CD14-positive monocyte (primary cell): ENCODE measurements at regions not wholly inside any gene's neighbourhood (a gene's known extent, or its start where the extent isn't known, plus 50 kb on each side); places are given as distances from the start of the nearest gene placed in this dataset.

Experiments
- DNase-seq, 3 donors: peaks; one replicate each; pipeline ENCODE4 v3.0.0-alpha.2; 2011 to 2022
- H2AFZ ChIP-seq: 2 replicates; pipeline ENCODE4 v1.6.0; 2012; ENCODE audit warnings: mild to moderate bottlenecking, low read depth, low read length, inconsistent platforms; ENCODE audit not compliant: insufficient read depth, poor library complexity, severe bottlenecking
- H3K27ac ChIP-seq, 2 donors: 1 replicate in 1 of 2; 2 replicates in 1 of 2; pipeline ENCODE4 v1.5.1; 2012 to 2013; ENCODE audit warnings: low read length in 2 of 2, control low read depth in 1 of 2, inconsistent platforms in 1 of 2, low read depth in 1 of 2, mild to moderate bottlenecking in 1 of 2
- H3K27me3 ChIP-seq, 2 donors: one replicate each; pipeline versions ENCODE4 v1.6.0 to v1.6.1; 2011 to 2013; ENCODE audit warnings: low read length in 2 of 2; ENCODE audit not compliant: control insufficient read depth in 2 of 2, insufficient read depth in 2 of 2
- H3K36me3 ChIP-seq, 2 donors: replicated peaks in 1 of 2; 1 replicate in 1 of 2; 2 replicates in 1 of 2; pipeline versions ENCODE4 v1.5.1 to v1.6.1; 2012 to 2013; ENCODE audit warnings: low read length in 2 of 2, control low read depth in 1 of 2, inconsistent platforms in 1 of 2, mild to moderate bottlenecking in 1 of 2; ENCODE audit not compliant: insufficient read depth in 2 of 2, control insufficient read depth in 1 of 2
- H3K4me1 ChIP-seq, 2 donors: 1 replicate in 1 of 2; 2 replicates in 1 of 2; pipeline versions ENCODE4 v1.5.1 to v1.6.1; 2012 to 2013; ENCODE audit warnings: low read length in 2 of 2, control low read depth in 1 of 2, inconsistent platforms in 1 of 2, mild to moderate bottlenecking in 1 of 2, moderate library complexity in 1 of 2; ENCODE audit not compliant: insufficient read depth in 2 of 2, control insufficient read depth in 1 of 2
- H3K4me2 ChIP-seq: replicated peaks from 2 replicates; pipeline ENCODE3; 2012; ENCODE audit warnings: low read length, moderate library complexity, mild to moderate bottlenecking; ENCODE audit not compliant: poor library complexity, severe bottlenecking; ENCODE audit errors: extremely low read depth
- H3K4me3 ChIP-seq, 3 experiments: fragments of 200-600 bp in 1 of 3; sonication (generic) in 1 of 3; replicated peaks in 1 of 3; 1 replicate in 2 of 3; 2 replicates in 1 of 3; pipeline ENCODE4 v1.5.1; 2011 to 2013; ENCODE audit warnings: low read length in 3 of 3, mild to moderate bottlenecking in 3 of 3, control low read depth in 2 of 3, low read depth in 2 of 3, inconsistent platforms in 1 of 3, moderate library complexity in 1 of 3
- H3K79me2 ChIP-seq: 2 replicates; pipeline ENCODE4 v1.6.0; 2012; ENCODE audit warnings: mild to moderate bottlenecking, control low read depth, inconsistent platforms, low read length, moderate library complexity; ENCODE audit not compliant: insufficient read depth
- H3K9ac ChIP-seq: 2 replicates; pipeline ENCODE4 v1.6.0; 2017; ENCODE audit warnings: low read length, mild to moderate bottlenecking; ENCODE audit not compliant: insufficient read depth, poor library complexity, severe bottlenecking
- H3K9me3 ChIP-seq, 2 donors: replicated peaks in 1 of 2; 1 replicate in 1 of 2; 2 replicates in 1 of 2; pipeline versions ENCODE4 v1.5.1 to v1.6.1; 2012 to 2013; ENCODE audit warnings: low read length in 2 of 2, control low read depth in 1 of 2; ENCODE audit not compliant: control insufficient read depth in 1 of 2, insufficient read depth in 1 of 2
- H4K20me1 ChIP-seq: 2 replicates; pipeline ENCODE4 v1.6.0; 2012; ENCODE audit warnings: mild to moderate bottlenecking, low read length, control low read depth, moderate library complexity; ENCODE audit not compliant: insufficient read depth
- H3K27ac Mint-ChIP-seq, 7 donors: one replicate each; pipeline ENCODE4 v1.8.0; 2020; ENCODE audit warnings: mild to moderate bottlenecking in 7 of 7, mixed read lengths in 7 of 7, moderate library complexity in 6 of 7, inconsistent platforms in 2 of 7
- H3K27me3 Mint-ChIP-seq, 3 donors: one replicate each; pipeline ENCODE4 v1.8.0; 2021 to 2022; ENCODE audit warnings: low read depth in 3 of 3, mild to moderate bottlenecking in 3 of 3, mixed read lengths in 3 of 3, moderate library complexity in 3 of 3, inconsistent platforms in 1 of 3
- H3K36me3 Mint-ChIP-seq, 2 donors: one replicate each; pipeline ENCODE4 v1.8.0; 2020; ENCODE audit warnings: mixed read lengths in 2 of 2, inconsistent platforms in 1 of 2, mild to moderate bottlenecking in 1 of 2
- H3K4me1 Mint-ChIP-seq: one replicate; pipeline ENCODE4 v1.8.0; 2020; ENCODE audit warnings: mild to moderate bottlenecking, mixed read lengths
- H3K4me3 Mint-ChIP-seq, 2 donors: one replicate each; pipeline ENCODE4 v1.8.0; 2020; ENCODE audit warnings: mild to moderate bottlenecking in 2 of 2, mixed read lengths in 2 of 2, moderate library complexity in 1 of 2
- H3K9me3 Mint-ChIP-seq, 7 donors: one replicate each; pipeline ENCODE4 v1.8.0; 2020 to 2022; ENCODE audit warnings: mixed read lengths in 7 of 7, mild to moderate bottlenecking in 6 of 7, moderate library complexity in 6 of 7, inconsistent platforms in 2 of 7
- WGBS: methylation state at CpG from one replicate; pipeline ENCODE4 v1.1.5; 2013; ENCODE audit warnings: missing lambda C conversion rate; ENCODE audit not compliant: insufficient coverage; 5-methylcytosine and 5-hydroxymethylcytosine counted together
- intact Hi-C, 2 donors: fragments of 100-400 bp; cut with micrococcal nuclease; formaldehyde crosslinking; loops; one replicate each; pipeline versions ENCODE4 v1.15.0 to v1.15.1; 2023
- TF ChIP-seq, protein P1 (sequence below): fragments of 200-600 bp; IDR thresholded peaks from one replicate; pipeline ENCODE4 v1.8.0; 2022; ENCODE audit warnings: antibody characterized with exemption, mild to moderate bottlenecking

GRCh38 chr1:194295685-194296084, 1109.3 kb upstream of the B3GALT2 start:
- no peak overlapping the region for H3K27ac ChIP-seq
- Mint-ChIP-seq H3K9me3 (no peaks in the 10 kb centered on the region), H3K36me3 (no peaks in the 10 kb centered on the region), H3K4me3 (no peak overlapping the region), H3K4me1 (peaks cover 2% of the 10 kb centered on the region), H3K27me3 (peaks cover 0 to 2% (median 1%) of the 10 kb centered on the region in 3 donors), H3K27ac (no peak overlapping the region)
- H3K36me3 ChIP-seq = no peaks in the 10 kb centered on the region
- no peak overlapping the region for H3K9ac ChIP-seq
- intact Hi-C loops = loop anchor here in 1 of 2 donors (5.0 to 10.0 kb wide), 2 partner anchors 888 to 1111 kb away; partner anchors contain the start of gene B3GALT2
- no peaks in the 10 kb centered on the region for H4K20me1 ChIP-seq
- TF ChIP-seq, protein P1, sequence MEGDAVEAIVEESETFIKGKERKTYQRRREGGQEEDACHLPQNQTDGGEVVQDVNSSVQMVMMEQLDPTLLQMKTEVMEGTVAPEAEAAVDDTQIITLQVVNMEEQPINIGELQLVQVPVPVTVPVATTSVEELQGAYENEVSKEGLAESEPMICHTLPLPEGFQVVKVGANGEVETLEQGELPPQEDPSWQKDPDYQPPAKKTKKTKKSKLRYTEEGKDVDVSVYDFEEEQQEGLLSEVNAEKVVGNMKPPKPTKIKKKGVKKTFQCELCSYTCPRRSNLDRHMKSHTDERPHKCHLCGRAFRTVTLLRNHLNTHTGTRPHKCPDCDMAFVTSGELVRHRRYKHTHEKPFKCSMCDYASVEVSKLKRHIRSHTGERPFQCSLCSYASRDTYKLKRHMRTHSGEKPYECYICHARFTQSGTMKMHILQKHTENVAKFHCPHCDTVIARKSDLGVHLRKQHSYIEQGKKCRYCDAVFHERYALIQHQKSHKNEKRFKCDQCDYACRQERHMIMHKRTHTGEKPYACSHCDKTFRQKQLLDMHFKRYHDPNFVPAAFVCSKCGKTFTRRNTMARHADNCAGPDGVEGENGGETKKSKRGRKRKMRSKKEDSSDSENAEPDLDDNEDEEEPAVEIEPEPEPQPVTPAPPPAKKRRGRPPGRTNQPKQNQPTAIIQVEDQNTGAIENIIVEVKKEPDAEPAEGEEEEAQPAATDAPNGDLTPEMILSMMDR = peak; percentile 18
- H2AFZ ChIP-seq = no peak overlapping the region
- no peaks in the 10 kb centered on the region for H3K27me3 ChIP-seq
- no CpG with 5 or more reads among the region's 1 CpG for WGBS
- no peaks in the 10 kb centered on the region for H3K79me2 ChIP-seq
- H3K4me1 ChIP-seq = no peaks in the 10 kb centered on the region
- no peak overlapping the region for H3K4me3 ChIP-seq
- no peak overlapping the region for H3K4me2 ChIP-seq
- no peaks in the 10 kb centered on the region for H3K9me3 ChIP-seq
- DNase-seq = no peak

GRCh38 chr1:194293851-194294405, 1107.5 kb upstream of the B3GALT2 start:
- intact Hi-C loops = loop anchor here in 1 of 2 donors (10.0 kb wide), 1 partner anchor 1109 kb away; the partner anchor contains the start of gene B3GALT2
- Histone ChIP-seq H3K27ac (no peak overlapping the region), H3K9me3 (no peaks in the 10 kb centered on the region), H4K20me1 (no peaks in the 10 kb centered on the region), H2AFZ (no peak overlapping the region), H3K79me2 (no peaks in the 10 kb centered on the region), H3K4me2 (no peak overlapping the region), H3K4me1 (no peaks in the 10 kb centered on the region), H3K4me3 (no peak overlapping the region), H3K36me3 (no peaks in the 10 kb centered on the region), H3K27me3 (no peaks in the 10 kb centered on the region), H3K9ac (no peak overlapping the region)
- DNase-seq = no peak
- no peaks in the 10 kb centered on the region for H3K36me3 Mint-ChIP-seq
- H3K4me3 Mint-ChIP-seq = no peak overlapping the region
- H3K9me3 Mint-ChIP-seq = no peaks in the 10 kb centered on the region
- TF ChIP-seq, protein P1 = no peak
- no CpG with 5 or more reads among the region's 1 CpG for WGBS
- peaks cover 0 to 2% (median 1%) of the 10 kb centered on the region in 3 donors for H3K27me3 Mint-ChIP-seq
- peaks cover 2% of the 10 kb centered on the region for H3K4me1 Mint-ChIP-seq
- no peak overlapping the region for H3K27ac Mint-ChIP-seq
